ENCODE measurements at regions not wholly inside any gene's neighbourhood (a gene's known extent, or its start where the extent isn't known, plus 50 kb on each side); places are given as distances from the start of the nearest gene placed in this dataset.

DNA sequence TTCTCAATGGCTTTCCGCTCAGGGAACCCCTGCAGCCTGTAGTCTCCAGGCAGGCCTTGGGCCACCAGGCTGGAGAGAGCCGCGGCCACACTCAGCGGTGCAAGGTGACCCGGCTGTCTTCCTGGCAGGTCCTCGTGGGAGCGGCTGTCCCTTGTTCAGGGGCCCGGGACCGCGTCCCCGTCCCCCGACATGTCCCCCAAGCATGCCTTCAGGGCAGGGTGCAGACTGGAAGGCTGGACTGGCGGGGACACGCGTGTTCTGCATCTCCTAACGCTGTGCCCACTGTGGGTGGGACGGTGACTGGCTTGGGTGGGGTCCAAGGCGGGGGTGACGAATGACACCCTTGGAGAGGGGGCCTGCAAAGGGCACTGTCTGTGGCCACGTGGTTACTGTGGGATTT is 93.6 kb downstream of the WTIP start:
- Histone ChIP-seq H3K14ac (ENCODE audit: insufficient read length) (no peak overlapping the region), H2BK120ac (replicated peaks; ENCODE audit: low read depth, low read length) (no peak overlapping the region), H3K79me1 (ENCODE audit: low read depth, low read length) (no peaks in the 10 kb centered on the region), H4K5ac (ENCODE audit: insufficient read length, low read depth, low read length) (no peak overlapping the region), H3K4me2 (ENCODE audit: insufficient read depth in 1 of 2, low read depth in 2 of 2, low read length in 2 of 2) (no peak overlapping the region), H3K9me3 (ENCODE audit: insufficient read depth in 2 of 2, low read depth in 1 of 2, low read length in 1 of 2) (peaks cover 34 to 66% of the 10 kb centered on the region in 2 experiments), H3K56ac (replicated peaks; ENCODE audit: insufficient read length, low read depth, low read length) (no peak overlapping the region), H3K79me2 (ENCODE audit: control insufficient read depth in 1 of 2, insufficient read depth in 2 of 2, low read length in 2 of 2) (no peaks in the 10 kb centered on the region), H3K27ac (ENCODE audit: low read depth, low read length) (no peak overlapping the region), H3K36me3 (ENCODE audit: control insufficient read depth in 2 of 4, insufficient read depth in 4 of 4, low read length in 3 of 4) (no peaks in the 10 kb centered on the region), H3K23ac (ENCODE audit: insufficient read length) (no peak overlapping the region), H3K9ac (replicated peaks in 1 of 4; ENCODE audit: extremely low read depth in 1 of 4, low read depth in 3 of 4, low read length in 3 of 4) (no peak overlapping the region), H2BK12ac (ENCODE audit: low read depth, low read length) (no peak overlapping the region), H3K27me3 (replicated peaks in 1 of 4; ENCODE audit: control insufficient read depth in 3 of 4, extremely low read depth in 1 of 4, insufficient read depth in 3 of 4, low read length in 3 of 4) (peaks cover 0 to 3% (median 0%) of the 10 kb centered on the region in 4 experiments; a peak in 1 of 7 replicates), H2BK15ac (ENCODE audit: low read length) (no peak overlapping the region), H3K23me2 (ENCODE audit: low read depth, low read length) (no peaks in the 10 kb centered on the region; the same call in 1 of the 2 replicates), H4K8ac (ENCODE audit: extremely low read depth, insufficient read depth, low read length) (peak overlapping the region; percentile 25; the same call in 1 of the 2 replicates), H3K18ac (ENCODE audit: extremely low read depth, low read length) (no peak overlapping the region), H3K4me1 (replicated peaks in 1 of 4; ENCODE audit: control insufficient read depth in 3 of 4, insufficient read depth in 4 of 4, low read length in 3 of 4) (peaks cover 0 to 5% (median 0%) of the 10 kb centered on the region in 4 experiments; a peak in 1 of 7 replicates), H3K4ac (replicated peaks; ENCODE audit: insufficient read length, low read depth, low read length) (no peak overlapping the region), H4K91ac (replicated peaks; ENCODE audit: insufficient read length, low read length) (no peak overlapping the region), H2AK5ac (ENCODE audit: low read depth, low read length) (no peak overlapping the region), H4K20me1 (replicated peaks in 1 of 2; ENCODE audit: control insufficient read depth in 1 of 2, insufficient read depth in 2 of 2, low read length in 2 of 2) (no peaks in the 10 kb centered on the region), H2BK5ac (ENCODE audit: low read depth, low read length) (no peak overlapping the region; the same call in 1 of the 2 replicates), H2AFZ (ENCODE audit: low read length) (no peak overlapping the region), H3K4me3 (ENCODE audit: extremely low read depth in 1 of 4, insufficient read depth in 2 of 4, low read depth in 3 of 4, low read length in 4 of 4) (no peak overlapping the region), H2BK20ac (ENCODE audit: low read length) (no peak overlapping the region)
- FAIRE-seq (no peak), DNase-seq (ENCODE audit: low read depth in 1 of 2, low spot score in 2 of 2) (no peak)
- CTCF ChIA-PET (ENCODE audit: partially characterized antibody): interaction anchor here (0.8 kb wide), 1 partner anchor 88 kb away, joined by 3 read pairs; no protein-coding TSS in a partner anchor
- WGBS, 2 experiments (ENCODE audit: extremely low coverage in 1 of 2, insufficient coverage in 1 of 2, insufficient read length in 1 of 2, insufficient replicate concordance in 2 of 2, low coverage in 1 of 2, low lambda C conversion rate in 2 of 2, missing lambda C conversion rate in 1 of 2): 87% methylated on average over 15 of the region's 20 CpGs; no CpG with 5 or more reads in 1 of the 2 experiments
- POLR2A ChIA-PET (ENCODE audit: partially characterized antibody): interaction anchor here (0.7 kb wide), 1 partner anchor 93 kb away, joined by 3 read pairs; no protein-coding TSS in a partner anchor
- TF ChIP-seq SIX5 (IDR thresholded peaks at IDR 0.05; ENCODE audit: low read depth, low read length): no peak
- TF ChIP-seq RXRA (IDR thresholded peaks at IDR 0.05; ENCODE audit: insufficient read depth, low read depth, low read length): no peak
- no peak for TF ChIP-seq JUN (IDR thresholded peaks at IDR 0.05; ENCODE audit: low read depth, low read length)
- no peak for TF ChIP-seq GTF2F1 (IDR thresholded peaks at IDR 0.05; ENCODE audit: borderline replicate concordance, low read depth, low read length)
- TF ChIP-seq EP300 (IDR thresholded peaks at IDR 0.05; ENCODE audit: borderline replicate concordance in 1 of 2, low read depth in 2 of 2, low read length in 2 of 2): no peak
- no peak for TF ChIP-seq TBP (IDR thresholded peaks at IDR 0.05; ENCODE audit: low read depth, low read length)
- TF ChIP-seq, protein P1, sequence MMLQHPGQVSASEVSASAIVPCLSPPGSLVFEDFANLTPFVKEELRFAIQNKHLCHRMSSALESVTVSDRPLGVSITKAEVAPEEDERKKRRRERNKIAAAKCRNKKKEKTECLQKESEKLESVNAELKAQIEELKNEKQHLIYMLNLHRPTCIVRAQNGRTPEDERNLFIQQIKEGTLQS (IDR thresholded peaks at IDR 0.05; ENCODE audit: insufficient read depth, low read depth, low read length): no peak
- TF ChIP-seq RFX5 (IDR thresholded peaks at IDR 0.05; ENCODE audit: borderline replicate concordance, low read depth, low read length): no peak
- TF ChIP-seq BACH1 (IDR thresholded peaks at IDR 0.05; ENCODE audit: low read length): no peak
